ENCODE measurements at regions not wholly inside any gene's neighbourhood (a gene's known extent, or its start where the extent isn't known, plus 50 kb on each side); places are given as distances from the start of the nearest gene placed in this dataset.

DNA sequence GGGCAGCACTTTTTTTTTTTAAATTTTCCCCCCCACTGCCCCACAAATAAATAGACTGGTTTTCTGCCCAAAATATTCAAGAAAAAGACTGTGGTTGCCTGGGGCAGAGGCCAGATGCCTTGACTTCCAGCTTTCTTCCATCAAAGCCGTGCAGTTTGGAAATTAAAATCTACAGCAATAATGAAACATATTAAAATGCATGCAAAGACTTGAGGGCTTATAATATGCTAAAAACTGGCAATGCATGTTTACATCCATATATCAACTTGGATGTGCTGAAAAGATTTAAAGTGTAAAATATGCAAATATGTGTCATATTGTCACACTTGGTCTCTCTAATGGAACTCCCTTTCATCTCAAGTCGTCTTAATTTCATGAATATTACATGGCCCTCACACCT lies 2036.2 kb upstream of the PIK3C3 start:
- no peak for ATAC-seq
- Histone ChIP-seq H2AFZ (no peak overlapping the region), H3K4me2 (no peak overlapping the region), H3K9me2 (ENCODE audit: insufficient read depth) (peaks cover 2% of the 10 kb centered on the region; the same call in 1 of the 2 replicates), H3K4me3 (no peak overlapping the region), H3K27me3 (ENCODE audit: insufficient read depth) (no peaks in the 10 kb centered on the region), H4K20me1 (replicated peaks; ENCODE audit: insufficient read depth) (no peaks in the 10 kb centered on the region), H3K36me3 (ENCODE audit: insufficient read depth) (no peaks in the 10 kb centered on the region), H3F3A (replicated peaks; ENCODE audit: low read depth) (no peaks in the 10 kb centered on the region), H3K79me2 (replicated peaks; ENCODE audit: insufficient read depth) (no peaks in the 10 kb centered on the region), H3K4me1 (ENCODE audit: insufficient read depth) (no peaks in the 10 kb centered on the region), H3K27ac (ENCODE audit: low read depth) (no peak overlapping the region)
- no peak overlapping the region for H3K27ac Mint-ChIP-seq
- no peak for DNase-seq (ENCODE audit: low spot score)
- H3K4me1 Mint-ChIP-seq, result peaks cover 4% of the 10 kb centered on the region; the same call in 1 of the 3 replicates
- no peak overlapping the region for H3K4me3 Mint-ChIP-seq
- TF ChIP-seq, protein P1, sequence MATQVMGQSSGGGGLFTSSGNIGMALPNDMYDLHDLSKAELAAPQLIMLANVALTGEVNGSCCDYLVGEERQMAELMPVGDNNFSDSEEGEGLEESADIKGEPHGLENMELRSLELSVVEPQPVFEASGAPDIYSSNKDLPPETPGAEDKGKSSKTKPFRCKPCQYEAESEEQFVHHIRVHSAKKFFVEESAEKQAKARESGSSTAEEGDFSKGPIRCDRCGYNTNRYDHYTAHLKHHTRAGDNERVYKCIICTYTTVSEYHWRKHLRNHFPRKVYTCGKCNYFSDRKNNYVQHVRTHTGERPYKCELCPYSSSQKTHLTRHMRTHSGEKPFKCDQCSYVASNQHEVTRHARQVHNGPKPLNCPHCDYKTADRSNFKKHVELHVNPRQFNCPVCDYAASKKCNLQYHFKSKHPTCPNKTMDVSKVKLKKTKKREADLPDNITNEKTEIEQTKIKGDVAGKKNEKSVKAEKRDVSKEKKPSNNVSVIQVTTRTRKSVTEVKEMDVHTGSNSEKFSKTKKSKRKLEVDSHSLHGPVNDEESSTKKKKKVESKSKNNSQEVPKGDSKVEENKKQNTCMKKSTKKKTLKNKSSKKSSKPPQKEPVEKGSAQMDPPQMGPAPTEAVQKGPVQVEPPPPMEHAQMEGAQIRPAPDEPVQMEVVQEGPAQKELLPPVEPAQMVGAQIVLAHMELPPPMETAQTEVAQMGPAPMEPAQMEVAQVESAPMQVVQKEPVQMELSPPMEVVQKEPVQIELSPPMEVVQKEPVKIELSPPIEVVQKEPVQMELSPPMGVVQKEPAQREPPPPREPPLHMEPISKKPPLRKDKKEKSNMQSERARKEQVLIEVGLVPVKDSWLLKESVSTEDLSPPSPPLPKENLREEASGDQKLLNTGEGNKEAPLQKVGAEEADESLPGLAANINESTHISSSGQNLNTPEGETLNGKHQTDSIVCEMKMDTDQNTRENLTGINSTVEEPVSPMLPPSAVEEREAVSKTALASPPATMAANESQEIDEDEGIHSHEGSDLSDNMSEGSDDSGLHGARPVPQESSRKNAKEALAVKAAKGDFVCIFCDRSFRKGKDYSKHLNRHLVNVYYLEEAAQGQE (IDR thresholded peaks at IDR 0.05; ENCODE audit: unreplicated experiment), result no peak
- TF ChIP-seq JUNB (IDR thresholded peaks at IDR 0.05; ENCODE audit: unreplicated experiment) (no peak), ZNF331 (CRISPR knock-in tag; IDR thresholded peaks at IDR 0.05; ENCODE audit: low read depth) (no peak), EZH2phosphoT487 (IDR thresholded peaks at IDR 0.05; ENCODE audit: unreplicated experiment) (no peak), EZH2 (IDR thresholded peaks at IDR 0.05; ENCODE audit: low read depth, unreplicated experiment) (no peak), NANOG (IDR thresholded peaks at IDR 0.05; ENCODE audit: borderline replicate concordance) (no peak), ZNF114 (CRISPR knock-in tag; IDR thresholded peaks at IDR 0.05) (no peak), POLR2AphosphoS5 (IDR thresholded peaks at IDR 0.05; ENCODE audit: low read depth) (no peak), CREB1 (CRISPR knock-in tag; IDR thresholded peaks at IDR 0.05; ENCODE audit: low read depth) (no peak), STAT1 (IDR thresholded peaks at IDR 0.05; ENCODE audit: unreplicated experiment) (no peak)
- TF ChIP-seq, protein P2, sequence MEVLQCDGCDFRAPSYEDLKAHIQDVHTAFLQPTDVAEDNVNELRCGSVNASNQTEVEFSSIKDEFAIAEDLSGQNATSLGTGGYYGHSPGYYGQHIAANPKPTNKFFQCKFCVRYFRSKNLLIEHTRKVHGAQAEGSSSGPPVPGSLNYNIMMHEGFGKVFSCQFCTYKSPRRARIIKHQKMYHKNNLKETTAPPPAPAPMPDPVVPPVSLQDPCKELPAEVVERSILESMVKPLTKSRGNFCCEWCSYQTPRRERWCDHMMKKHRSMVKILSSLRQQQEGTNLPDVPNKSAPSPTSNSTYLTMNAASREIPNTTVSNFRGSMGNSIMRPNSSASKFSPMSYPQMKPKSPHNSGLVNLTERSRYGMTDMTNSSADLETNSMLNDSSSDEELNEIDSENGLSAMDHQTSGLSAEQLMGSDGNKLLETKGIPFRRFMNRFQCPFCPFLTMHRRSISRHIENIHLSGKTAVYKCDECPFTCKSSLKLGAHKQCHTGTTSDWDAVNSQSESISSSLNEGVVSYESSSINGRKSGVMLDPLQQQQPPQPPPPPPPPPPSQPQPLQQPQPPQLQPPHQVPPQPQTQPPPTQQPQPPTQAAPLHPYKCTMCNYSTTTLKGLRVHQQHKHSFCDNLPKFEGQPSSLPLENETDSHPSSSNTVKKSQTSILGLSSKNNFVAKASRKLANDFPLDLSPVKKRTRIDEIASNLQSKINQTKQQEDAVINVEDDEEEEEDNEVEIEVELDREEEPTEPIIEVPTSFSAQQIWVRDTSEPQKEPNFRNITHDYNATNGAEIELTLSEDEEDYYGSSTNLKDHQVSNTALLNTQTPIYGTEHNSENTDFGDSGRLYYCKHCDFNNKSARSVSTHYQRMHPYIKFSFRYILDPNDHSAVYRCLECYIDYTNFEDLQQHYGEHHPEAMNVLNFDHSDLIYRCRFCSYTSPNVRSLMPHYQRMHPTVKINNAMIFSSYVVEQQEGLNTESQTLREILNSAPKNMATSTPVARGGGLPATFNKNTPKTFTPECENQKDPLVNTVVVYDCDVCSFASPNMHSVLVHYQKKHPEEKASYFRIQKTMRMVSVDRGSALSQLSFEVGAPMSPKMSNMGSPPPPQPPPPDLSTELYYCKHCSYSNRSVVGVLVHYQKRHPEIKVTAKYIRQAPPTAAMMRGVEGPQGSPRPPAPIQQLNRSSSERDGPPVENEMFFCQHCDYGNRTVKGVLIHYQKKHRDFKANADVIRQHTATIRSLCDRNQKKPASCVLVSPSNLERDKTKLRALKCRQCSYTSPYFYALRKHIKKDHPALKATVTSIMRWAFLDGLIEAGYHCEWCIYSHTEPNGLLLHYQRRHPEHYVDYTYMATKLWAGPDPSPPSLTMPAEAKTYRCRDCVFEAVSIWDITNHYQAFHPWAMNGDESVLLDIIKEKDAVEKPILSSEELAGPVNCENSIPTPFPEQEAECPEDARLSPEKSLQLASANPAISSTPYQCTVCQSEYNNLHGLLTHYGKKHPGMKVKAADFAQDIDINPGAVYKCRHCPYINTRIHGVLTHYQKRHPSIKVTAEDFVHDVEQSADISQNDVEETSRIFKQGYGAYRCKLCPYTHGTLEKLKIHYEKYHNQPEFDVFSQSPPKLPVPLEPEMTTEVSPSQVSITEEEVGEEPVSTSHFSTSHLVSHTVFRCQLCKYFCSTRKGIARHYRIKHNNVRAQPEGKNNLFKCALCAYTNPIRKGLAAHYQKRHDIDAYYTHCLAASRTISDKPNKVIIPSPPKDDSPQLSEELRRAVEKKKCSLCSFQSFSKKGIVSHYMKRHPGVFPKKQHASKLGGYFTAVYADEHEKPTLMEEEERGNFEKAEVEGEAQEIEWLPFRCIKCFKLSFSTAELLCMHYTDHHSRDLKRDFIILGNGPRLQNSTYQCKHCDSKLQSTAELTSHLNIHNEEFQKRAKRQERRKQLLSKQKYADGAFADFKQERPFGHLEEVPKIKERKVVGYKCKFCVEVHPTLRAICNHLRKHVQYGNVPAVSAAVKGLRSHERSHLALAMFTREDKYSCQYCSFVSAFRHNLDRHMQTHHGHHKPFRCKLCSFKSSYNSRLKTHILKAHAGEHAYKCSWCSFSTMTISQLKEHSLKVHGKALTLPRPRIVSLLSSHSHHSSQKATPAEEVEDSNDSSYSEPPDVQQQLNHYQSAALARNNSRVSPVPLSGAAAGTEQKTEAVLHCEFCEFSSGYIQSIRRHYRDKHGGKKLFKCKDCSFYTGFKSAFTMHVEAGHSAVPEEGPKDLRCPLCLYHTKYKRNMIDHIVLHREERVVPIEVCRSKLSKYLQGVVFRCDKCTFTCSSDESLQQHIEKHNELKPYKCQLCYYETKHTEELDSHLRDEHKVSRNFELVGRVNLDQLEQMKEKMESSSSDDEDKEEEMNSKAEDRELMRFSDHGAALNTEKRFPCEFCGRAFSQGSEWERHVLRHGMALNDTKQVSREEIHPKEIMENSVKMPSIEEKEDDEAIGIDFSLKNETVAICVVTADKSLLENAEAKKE (CRISPR knock-in tag; IDR thresholded peaks at IDR 0.05), result no peak
- TF ChIP-seq, protein P3, sequence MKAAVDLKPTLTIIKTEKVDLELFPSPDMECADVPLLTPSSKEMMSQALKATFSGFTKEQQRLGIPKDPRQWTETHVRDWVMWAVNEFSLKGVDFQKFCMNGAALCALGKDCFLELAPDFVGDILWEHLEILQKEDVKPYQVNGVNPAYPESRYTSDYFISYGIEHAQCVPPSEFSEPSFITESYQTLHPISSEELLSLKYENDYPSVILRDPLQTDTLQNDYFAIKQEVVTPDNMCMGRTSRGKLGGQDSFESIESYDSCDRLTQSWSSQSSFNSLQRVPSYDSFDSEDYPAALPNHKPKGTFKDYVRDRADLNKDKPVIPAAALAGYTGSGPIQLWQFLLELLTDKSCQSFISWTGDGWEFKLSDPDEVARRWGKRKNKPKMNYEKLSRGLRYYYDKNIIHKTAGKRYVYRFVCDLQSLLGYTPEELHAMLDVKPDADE (IDR thresholded peaks at IDR 0.05), result no peak
- TF ChIP-seq, protein P4, sequence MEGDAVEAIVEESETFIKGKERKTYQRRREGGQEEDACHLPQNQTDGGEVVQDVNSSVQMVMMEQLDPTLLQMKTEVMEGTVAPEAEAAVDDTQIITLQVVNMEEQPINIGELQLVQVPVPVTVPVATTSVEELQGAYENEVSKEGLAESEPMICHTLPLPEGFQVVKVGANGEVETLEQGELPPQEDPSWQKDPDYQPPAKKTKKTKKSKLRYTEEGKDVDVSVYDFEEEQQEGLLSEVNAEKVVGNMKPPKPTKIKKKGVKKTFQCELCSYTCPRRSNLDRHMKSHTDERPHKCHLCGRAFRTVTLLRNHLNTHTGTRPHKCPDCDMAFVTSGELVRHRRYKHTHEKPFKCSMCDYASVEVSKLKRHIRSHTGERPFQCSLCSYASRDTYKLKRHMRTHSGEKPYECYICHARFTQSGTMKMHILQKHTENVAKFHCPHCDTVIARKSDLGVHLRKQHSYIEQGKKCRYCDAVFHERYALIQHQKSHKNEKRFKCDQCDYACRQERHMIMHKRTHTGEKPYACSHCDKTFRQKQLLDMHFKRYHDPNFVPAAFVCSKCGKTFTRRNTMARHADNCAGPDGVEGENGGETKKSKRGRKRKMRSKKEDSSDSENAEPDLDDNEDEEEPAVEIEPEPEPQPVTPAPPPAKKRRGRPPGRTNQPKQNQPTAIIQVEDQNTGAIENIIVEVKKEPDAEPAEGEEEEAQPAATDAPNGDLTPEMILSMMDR (conservative IDR thresholded peaks at IDR 0.05; ENCODE audit: low read depth in 2 of 2), result no peak
- no peaks in the 10 kb centered on the region for H3K36me3 Mint-ChIP-seq (ENCODE audit: low read depth)
- H3K27me3 Mint-ChIP-seq (ENCODE audit: insufficient read depth, low read depth, poor library complexity), result no peaks in the 10 kb centered on the region
- H3K9me3 Mint-ChIP-seq, result no peaks in the 10 kb centered on the region; the same call in 2 of the 3 replicates

Measured in GM23338 (cell line).